NCI-H446 (cell line): ENCODE measurements at regions not wholly inside any gene's neighbourhood (a gene's known extent, or its start where the extent isn't known, plus 50 kb on each side); places are given as distances from the start of the nearest gene placed in this dataset.
A peak's percentile ranks its signal among the peaks of the same experiment; 100 is the strongest.
"Not testable (repeated sequence)": the region's sequence is repeated elsewhere in the genome, so short reads cannot be mapped to it uniquely, and the experiment has no call there.

Source experiments
- DNase-seq, 2 experiments: peaks; one replicate each; lab custom pipeline; 2025; lab: John Stamatoyannopoulos, UW

GRCh38 chr15:38975282-38975990, 410.8 kb upstream of the RASGRP1 start:
- DNase-seq = no peak

DNA sequence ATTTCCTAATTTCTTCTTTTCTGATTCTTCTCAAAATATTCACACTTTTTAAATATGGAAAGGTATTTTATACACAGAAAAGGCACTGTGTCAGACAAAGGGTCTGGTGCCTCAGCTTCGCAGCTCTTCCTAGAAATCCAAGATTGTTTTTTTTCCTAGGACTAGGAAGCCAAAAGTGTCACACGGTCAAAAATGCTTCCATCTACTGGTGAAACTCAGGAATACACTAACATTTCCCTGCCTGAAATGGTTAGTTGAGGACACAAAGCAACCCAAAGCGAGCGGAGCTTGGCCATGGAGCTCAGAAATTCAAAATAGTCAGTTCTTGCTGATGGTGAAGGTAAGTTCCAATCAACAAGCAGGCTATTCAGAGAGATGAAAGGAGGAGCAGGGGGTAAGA, 426.5 kb upstream of the RASGRP1 start:
- DNase-seq = peak; percentile 13 to 48

DNA sequence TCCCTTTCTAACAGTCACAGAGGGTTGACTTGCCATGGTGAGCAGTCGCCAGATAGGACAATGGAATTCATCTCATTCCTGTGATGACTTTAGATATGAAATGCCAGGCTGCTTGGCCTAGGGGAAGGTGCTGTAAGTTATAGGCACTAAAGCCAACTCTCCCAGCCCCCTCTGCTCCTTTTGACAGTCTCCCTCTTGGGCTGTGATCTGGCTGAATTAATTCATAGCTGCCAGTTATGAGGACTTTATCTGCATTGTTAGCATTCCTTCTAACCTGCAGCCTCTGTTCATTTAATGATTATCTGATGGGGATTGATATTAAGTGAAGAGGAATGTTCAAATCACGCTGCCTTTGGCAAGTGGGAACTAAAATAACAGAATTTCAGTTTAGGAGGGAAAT, 427.1 kb upstream of the RASGRP1 start:
- DNase-seq = no peak

GRCh38 chr15:38992506-38992905, 427.9 kb upstream of the RASGRP1 start:
- no peak for DNase-seq

DNA sequence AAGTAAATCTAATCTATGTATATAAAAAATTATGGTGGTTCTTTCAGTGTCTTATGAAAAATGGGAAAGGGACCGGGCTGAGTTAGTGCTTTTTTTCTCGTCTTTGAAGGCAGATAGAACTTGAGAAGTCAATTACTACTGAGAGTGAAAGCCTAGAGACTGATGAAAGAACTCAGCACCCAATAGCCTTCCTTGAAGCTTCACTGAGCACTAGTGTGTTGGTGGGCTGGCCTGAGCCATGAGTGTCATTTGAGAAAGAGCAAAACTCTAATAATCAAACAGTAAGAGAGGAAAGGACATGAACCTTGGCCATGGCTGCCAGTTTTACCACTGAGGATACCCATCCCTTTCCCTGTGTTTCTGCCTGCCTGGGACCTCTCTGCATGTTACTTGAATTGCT, 428.3 kb upstream of the RASGRP1 start:
- no peak for DNase-seq

DNA sequence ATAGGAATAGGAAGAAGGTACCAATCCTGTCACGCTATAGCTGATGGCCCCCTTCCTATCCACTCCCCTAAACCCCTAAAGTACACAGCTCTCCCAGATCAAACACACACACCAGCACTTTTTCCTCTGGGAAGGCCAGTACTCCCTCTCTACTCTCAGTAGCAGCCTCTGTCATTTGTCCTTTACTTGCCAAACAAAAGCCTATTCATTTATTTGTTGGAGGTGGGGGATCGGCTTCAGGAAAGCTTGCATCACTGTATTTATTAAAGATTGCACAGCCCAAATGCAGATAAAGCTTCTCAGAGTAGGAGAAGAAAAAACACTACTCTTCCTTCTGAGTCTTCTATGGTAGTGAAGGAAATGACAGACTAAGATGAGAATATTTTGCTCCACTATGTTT, 429.7 kb upstream of the RASGRP1 start:
- no peak for DNase-seq

GRCh38 chr15:38996111-38996631, 431.6 kb upstream of the RASGRP1 start:
- DNase-seq = no peak

GRCh38 chr15:38997841-38998240, 433.2 kb upstream of the RASGRP1 start:
- no peak for DNase-seq

- no peak for DNase-seq
These were observed 435.6 kb upstream of the RASGRP1 start for GRCh38 chr15:39000008-39000734.

DNA sequence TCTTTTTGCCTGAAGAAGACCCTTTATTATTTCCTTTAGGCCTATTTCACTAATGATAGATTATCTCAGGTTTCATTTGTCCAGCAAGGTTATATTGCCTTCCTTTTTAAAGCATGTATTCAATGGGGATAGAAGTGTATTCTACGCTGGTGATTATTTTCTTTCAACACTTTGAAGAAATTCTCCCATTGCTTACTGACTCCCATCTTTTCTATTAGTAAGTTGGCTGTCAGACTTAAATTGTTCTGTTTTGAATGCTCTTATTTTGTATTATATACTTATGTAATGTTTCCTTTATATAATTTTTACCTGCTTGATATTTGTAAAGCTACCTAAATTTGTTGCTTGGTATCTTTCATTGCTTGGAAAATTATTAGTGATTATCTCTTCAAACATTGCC, 445.1 kb upstream of the RASGRP1 start:
- no peak for DNase-seq

DNA sequence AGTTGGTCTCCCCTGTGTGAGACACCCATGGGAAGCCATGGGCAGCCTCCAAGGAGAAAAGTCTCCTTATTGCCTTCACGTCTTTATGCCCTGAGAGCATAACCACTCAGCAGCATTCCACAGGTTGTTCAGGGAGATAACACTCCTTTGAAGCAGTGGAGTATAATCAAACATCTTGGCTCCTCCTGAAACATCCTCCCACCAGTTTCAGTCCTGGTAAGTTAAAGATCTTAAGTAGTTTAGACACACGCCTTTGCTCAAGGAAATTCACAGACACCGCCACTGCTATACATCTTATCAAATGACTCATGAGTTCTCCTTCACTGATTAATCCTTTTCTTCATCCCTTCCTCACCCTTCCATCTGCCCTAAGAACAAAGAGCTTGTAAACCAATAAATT, 446.5 kb upstream of the RASGRP1 start:
- DNase-seq = not testable (repeated sequence)

- DNase-seq = no peak
These were observed 448.6 kb upstream of the RASGRP1 start for GRCh38 chr15:39013262-39013661.

DNA sequence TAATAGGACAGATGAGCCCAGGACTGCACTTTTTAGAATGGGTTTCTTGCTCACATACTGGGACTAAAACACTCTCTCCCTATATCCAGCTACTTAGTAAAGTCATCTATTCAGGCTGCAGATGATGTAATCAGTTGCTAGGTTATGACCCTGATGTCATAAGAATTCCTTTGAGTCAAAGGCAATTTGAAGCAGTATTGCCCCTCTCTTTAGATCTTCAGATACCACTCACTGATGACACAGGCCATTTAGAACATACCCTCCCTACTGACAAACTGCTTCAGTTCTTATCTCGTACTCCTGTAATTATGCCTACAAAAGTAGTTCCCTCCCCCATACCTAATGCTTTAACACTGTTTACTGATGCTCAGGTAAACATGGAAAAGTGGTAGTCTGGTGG, 450.1 kb upstream of the RASGRP1 start:
- no peak for DNase-seq

- DNase-seq = no peak
These were observed 452.1 kb upstream of the RASGRP1 start for GRCh38 chr15:39016706-39017105.

- no peak for DNase-seq
These were observed 454.4 kb upstream of the RASGRP1 start for GRCh38 chr15:39018966-39019365.

- DNase-seq = no peak
These were observed 456.7 kb upstream of the RASGRP1 start for GRCh38 chr15:39021341-39021740.

DNA sequence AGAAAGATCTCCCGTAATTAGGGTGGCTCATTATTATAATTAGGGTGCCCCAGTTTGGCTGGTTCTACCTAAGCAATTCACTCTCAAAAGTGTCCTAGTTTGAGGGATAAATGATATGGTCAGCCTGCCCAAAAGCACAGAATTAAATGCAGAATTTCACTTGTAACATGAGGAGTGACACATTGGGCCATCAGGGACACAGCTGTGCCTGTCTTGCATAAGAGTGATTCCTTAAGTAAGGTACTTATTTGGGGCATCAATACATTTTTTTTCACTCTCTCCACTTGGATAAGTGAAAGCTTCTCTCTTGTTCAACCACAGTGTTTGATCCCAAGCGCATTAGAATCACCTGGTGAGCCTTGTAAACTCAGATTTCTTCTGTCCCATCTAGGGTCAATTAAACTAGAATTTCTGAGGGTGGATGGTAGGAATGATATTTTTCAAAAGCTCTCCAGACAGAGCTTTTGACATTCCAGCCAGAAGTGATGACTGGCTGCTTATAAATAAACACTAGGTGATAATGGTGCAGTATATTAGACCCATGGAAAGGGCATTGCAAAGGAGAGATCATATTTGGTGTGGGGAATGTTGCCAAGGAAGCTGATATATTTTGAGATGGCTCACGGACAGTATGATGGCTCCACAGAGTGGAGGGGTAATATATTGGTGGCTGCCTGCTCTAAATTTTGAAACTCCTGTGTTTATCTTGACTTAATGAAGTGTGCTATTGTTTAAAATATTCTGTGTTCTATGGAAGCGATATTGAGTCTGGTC, 458.1 kb upstream of the RASGRP1 start:
- DNase-seq = no peak

GRCh38 chr15:39025321-39025720, 460.7 kb upstream of the RASGRP1 start:
- no peak for DNase-seq

DNA sequence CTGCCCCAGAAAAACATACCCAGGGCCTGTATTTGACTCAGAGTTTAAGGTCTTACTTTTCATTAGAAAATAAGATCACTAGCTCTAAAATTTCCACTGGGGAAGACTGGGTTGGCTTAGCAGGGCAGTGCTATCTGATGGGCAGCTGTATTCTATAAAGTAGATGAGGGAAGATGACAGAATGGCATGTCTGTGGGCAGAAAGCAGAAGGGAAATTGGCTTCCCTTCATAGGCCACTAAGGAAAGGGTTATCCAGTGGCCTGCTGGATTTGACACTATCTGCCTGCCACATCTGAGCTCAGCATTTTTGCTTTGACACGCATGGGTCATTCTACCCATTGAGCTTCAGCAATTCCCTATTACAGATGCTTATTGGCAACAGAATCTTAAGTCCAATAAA, 461.3 kb upstream of the RASGRP1 start:
- DNase-seq = no peak

DNA sequence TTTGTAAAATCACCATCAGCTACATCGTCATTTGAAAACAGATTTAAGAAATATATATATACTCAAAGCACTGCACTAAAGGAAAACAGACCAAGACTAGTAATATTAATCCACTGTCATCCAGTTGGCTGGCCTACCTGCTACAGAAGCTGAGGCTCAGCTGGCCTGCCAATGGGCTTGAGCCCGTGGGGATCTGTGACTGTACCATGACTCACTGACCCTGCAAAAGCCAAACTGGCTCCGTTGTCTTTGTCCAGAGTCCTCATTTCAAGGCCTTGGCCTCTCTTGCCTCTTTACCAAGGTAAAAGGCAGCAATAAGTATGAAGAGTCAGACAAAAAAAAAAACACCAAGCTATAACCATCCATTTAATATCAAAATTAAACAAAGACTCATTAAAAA, 463.5 kb upstream of the RASGRP1 start:
- peak in 1 of 2 experiments; percentile 2 for DNase-seq

DNA sequence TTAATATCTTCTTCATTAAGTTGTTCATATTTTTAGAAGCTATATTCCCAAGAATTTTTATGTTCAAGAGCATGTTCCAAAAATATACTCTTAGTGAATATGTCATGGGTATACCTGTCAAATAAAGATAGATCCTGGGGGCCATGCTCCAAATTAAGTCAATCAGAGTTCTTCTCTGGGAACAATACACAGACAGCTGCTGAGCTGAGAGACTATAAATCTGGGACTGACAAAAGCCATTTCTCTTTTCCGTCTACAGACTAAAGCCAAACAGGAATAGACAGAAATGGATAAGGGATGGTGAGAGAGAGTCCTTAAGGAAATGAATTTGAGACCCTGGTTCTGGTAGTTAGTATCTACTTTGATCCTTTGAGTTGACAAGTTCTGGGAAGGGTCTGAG, 465.1 kb upstream of the RASGRP1 start:
- DNase-seq = no peak

DNA sequence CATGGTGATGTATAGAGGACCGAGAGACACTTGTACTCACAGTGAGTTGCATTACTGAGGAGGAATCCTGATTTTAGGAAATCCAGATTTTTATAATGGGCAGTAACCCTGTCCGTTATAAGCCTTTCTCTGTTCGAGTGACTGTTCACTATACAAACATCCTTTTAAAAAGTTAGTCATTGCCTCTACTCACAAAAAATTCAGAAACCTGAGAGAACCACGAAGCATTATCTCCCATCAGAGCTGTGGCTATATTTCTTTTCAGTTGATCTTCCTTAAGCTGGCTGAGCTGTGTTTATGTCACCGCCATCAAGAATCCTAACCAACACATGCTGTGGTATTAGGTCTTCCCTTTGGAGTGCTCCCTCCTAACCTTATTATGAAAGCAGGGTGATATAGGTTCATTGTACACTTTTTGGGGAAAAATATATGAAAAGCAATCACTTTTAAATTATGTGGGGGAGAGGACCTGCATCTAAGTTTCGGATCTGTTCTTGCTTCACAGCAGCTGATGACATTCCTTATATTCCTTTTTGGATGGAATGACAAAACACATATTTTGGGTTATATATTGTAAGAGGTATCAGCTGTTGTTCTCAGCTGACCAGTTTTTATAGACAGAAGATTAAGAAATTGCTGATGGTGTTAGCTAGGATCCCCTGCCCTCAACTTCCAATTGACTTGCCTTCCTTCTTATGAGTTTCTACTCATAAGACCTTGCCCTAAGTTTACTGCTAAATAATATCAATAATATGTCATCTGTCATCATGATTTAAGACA, 465.9 kb upstream of the RASGRP1 start:
- DNase-seq = no peak
